ENCODE measurements at regions not wholly inside any gene's neighbourhood (a gene's known extent, or its start where the extent isn't known, plus 50 kb on each side); places are given as distances from the start of the nearest gene placed in this dataset.

- Histone ChIP-seq H3K27me3 (no peaks in the 10 kb centered on the region), H3K9me3 (no peaks in the 10 kb centered on the region), H3K27ac (no peak overlapping the region), H3K4me1 (no peaks in the 10 kb centered on the region), H3K36me3 (no peaks in the 10 kb centered on the region), H3K4me3 (no peak overlapping the region)
- TF ChIP-seq EP300 (IDR thresholded peaks at IDR 0.05), result no peak
- TF ChIP-seq POLR2A (IDR thresholded peaks at IDR 0.05), result no peak
- TF ChIP-seq, protein P1, sequence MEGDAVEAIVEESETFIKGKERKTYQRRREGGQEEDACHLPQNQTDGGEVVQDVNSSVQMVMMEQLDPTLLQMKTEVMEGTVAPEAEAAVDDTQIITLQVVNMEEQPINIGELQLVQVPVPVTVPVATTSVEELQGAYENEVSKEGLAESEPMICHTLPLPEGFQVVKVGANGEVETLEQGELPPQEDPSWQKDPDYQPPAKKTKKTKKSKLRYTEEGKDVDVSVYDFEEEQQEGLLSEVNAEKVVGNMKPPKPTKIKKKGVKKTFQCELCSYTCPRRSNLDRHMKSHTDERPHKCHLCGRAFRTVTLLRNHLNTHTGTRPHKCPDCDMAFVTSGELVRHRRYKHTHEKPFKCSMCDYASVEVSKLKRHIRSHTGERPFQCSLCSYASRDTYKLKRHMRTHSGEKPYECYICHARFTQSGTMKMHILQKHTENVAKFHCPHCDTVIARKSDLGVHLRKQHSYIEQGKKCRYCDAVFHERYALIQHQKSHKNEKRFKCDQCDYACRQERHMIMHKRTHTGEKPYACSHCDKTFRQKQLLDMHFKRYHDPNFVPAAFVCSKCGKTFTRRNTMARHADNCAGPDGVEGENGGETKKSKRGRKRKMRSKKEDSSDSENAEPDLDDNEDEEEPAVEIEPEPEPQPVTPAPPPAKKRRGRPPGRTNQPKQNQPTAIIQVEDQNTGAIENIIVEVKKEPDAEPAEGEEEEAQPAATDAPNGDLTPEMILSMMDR (IDR thresholded peaks at IDR 0.05), result no peak
- DNase-seq (ENCODE audit: low spot score in 2 of 2), result no peak
- WGBS, 2 donors, result 65 to 68% methylated on average over 2 of the region's 2 CpGs
These were observed 746.7 kb upstream of the USP15 start for GRCh38 chr12:61513499-61513898.

DNA sequence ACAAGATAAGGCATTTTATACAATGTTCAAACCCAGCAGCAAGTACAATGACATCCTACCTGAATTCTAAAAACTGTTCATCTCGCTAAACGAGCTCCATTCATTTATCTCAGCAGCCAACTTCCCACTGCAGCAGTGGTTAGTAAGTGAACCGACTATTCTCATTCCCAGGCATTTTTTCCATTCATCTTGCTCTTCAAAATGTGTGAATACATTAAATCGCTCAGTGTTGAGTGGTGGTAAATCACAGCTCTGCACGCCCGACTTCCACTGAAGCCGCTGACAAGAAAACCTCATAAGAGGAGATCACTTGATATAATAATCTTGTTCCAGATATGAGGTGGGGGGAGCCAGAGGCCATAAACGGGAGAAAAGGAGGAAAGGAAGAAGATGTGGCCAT, 746.2 kb upstream of the USP15 start:
- TF ChIP-seq, protein P1 (IDR thresholded peaks at IDR 0.05), result no peak
- TF ChIP-seq EP300 (IDR thresholded peaks at IDR 0.05) (no peak), POLR2A (IDR thresholded peaks at IDR 0.05) (no peak)
- Histone ChIP-seq H3K4me1 (no peaks in the 10 kb centered on the region), H3K27me3 (no peaks in the 10 kb centered on the region), H3K4me3 (no peak overlapping the region), H3K36me3 (no peaks in the 10 kb centered on the region), H3K9me3 (no peaks in the 10 kb centered on the region), H3K27ac (no peak overlapping the region)
- WGBS, 2 donors, result 42 to 54% methylated on average over 8 of the region's 8 CpGs
- no peak for DNase-seq (ENCODE audit: low spot score in 2 of 2)

GRCh38 chr12:61521258-61521657, 738.9 kb upstream of the USP15 start:
- Histone ChIP-seq H3K4me3 (no peak overlapping the region), H3K27me3 (no peaks in the 10 kb centered on the region), H3K27ac (no peak overlapping the region), H3K4me1 (no peaks in the 10 kb centered on the region), H3K9me3 (no peaks in the 10 kb centered on the region), H3K36me3 (no peaks in the 10 kb centered on the region)
- TF ChIP-seq POLR2A (IDR thresholded peaks at IDR 0.05) (no peak), EP300 (IDR thresholded peaks at IDR 0.05) (no peak)
- TF ChIP-seq, protein P1 (IDR thresholded peaks at IDR 0.05), result no peak
- no peak for DNase-seq (ENCODE audit: low spot score in 2 of 2)
- WGBS, 2 donors, result 34% methylated on average over 1 of the region's 1 CpG

DNA sequence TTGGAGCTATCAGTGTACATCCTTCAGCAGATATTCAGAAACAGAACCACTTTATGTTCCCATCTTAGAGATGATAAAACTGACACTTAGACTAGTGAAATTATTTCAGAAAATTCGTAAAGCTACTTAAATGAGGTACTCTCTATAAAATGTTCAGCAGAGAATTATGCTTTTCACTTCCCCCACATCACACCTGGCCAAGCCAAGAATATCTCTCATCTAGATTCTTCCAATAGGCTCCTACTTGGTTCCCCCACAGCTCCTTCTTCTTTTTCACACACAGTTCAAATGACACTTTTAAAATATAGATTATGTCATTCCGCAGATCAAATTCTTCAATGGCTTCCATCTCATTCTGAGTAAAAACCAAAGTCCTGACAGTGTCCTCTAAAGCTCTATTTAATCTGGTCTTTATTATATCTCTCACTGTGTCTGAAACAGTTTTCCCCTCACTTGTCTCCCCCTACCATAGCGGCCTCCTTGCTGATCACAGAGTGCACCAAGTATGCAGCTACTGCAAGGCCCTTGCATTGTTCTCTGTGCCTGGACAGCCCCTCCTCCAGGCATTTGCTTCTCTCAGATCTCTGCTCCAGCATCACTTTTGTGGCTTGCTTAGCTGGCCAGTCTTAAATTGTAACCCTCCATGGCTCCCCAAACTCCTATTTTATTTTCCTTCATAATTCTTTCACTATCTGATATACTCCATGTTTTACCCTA, 736.8 kb upstream of the USP15 start:
- Histone ChIP-seq H3K27me3 (no peaks in the 10 kb centered on the region), H3K4me1 (no peaks in the 10 kb centered on the region), H3K9me3 (no peaks in the 10 kb centered on the region), H3K4me3 (no peak overlapping the region), H3K36me3 (no peaks in the 10 kb centered on the region), H3K27ac (no peak overlapping the region)
- TF ChIP-seq POLR2A (IDR thresholded peaks at IDR 0.05), result no peak
- TF ChIP-seq, protein P1 (IDR thresholded peaks at IDR 0.05), result no peak
- no peak for TF ChIP-seq EP300 (IDR thresholded peaks at IDR 0.05)
- DNase-seq (ENCODE audit: low spot score in 2 of 2), result no peak
- WGBS, 2 donors, result 73 to 78% methylated on average over 3 of the region's 3 CpGs

- no peaks in the 10 kb centered on the region for H3K36me3 ChIP-seq
- WGBS, 2 donors, result 73 to 87% methylated on average over 2 of the region's 2 CpGs
- no peak for DNase-seq (ENCODE audit: low spot score in 2 of 2)
- H3K9me3 ChIP-seq, result no peaks in the 10 kb centered on the region
- H3K27me3 ChIP-seq, result no peaks in the 10 kb centered on the region
- TF ChIP-seq, protein P1 (IDR thresholded peaks at IDR 0.05), result no peak
- TF ChIP-seq EP300 (IDR thresholded peaks at IDR 0.05) (no peak), POLR2A (IDR thresholded peaks at IDR 0.05) (no peak)
- H3K4me1 ChIP-seq, result no peaks in the 10 kb centered on the region
- no peak overlapping the region for H3K4me3 ChIP-seq
- no peak overlapping the region for H3K27ac ChIP-seq
These were observed 735.4 kb upstream of the USP15 start for GRCh38 chr12:61524851-61525250.
